ENCODE measurements at regions not wholly inside any gene's neighbourhood (a gene's known extent, or its start where the extent isn't known, plus 50 kb on each side); places are given as distances from the start of the nearest gene placed in this dataset.

DNA sequence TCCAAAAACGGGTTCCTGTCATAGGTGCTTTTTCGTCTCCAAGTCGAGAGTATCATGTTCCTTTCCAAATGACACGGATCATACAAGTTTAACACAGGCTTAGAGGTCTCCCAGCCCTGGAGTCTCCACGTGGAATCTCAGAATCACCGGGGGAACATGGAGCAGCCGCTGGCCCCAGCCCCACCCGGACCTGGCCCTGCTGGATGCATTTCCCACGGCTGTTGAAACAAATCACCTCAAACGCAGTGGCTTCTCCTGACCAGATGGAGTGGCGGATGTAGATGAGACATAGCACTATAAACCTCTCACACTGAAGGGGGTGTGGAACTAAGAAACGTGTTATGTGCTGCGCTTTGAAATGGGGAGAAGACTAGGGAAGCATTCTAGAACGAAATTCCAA, 70.0 kb upstream of the FRMD1 start:
- no peaks in the 10 kb centered on the region for H3K36me3 ChIP-seq
- TF ChIP-seq CTCF (IDR thresholded peaks at IDR 0.05) = no peak
- TF ChIP-seq POLR2A (IDR thresholded peaks at IDR 0.05) = no peak
- TF ChIP-seq EP300 (IDR thresholded peaks at IDR 0.05; ENCODE audit: low read depth) = no peak
- TF ChIP-seq POLR2AphosphoS5 (IDR thresholded peaks at IDR 0.05) = no peak
- no peaks in the 10 kb centered on the region for H3K27me3 ChIP-seq
- H3K9me3 ChIP-seq = no peaks in the 10 kb centered on the region
- in situ Hi-C loops (cut with MboI; ENCODE audit: low pct_ligation_motif_present in 1 of 4, low pct_unique_long_range_greater_than_20kb in 1 of 4, low sequenced_read_pairs in 3 of 4) (loop anchor here in 1 of 4 donors (10.0 kb wide), 1 partner anchor 206 kb away; no protein-coding TSS in a partner anchor), intact Hi-C loops (cut with DNase I; ENCODE audit: low total_unique reads) (loop anchor here (10.0 kb wide), 1 partner anchor 196 kb away; no protein-coding TSS in a partner anchor)
- no peak for DNase-seq
- H3K4me1 ChIP-seq = peaks cover 0 to 28% (median 6%) of the 10 kb centered on the region in 4 donors
- H3K4me3 ChIP-seq = no peak overlapping the region
- H3K27ac ChIP-seq = no peak overlapping the region
- 80 to 82% methylated on average over 4 to 14 of the region's 14 CpGs for WGBS, 2 donors (ENCODE audit: low coverage in 1 of 2)

GRCh38 chr6:168148231-168148849, 69.3 kb upstream of the FRMD1 start:
- H3K4me1 ChIP-seq = peaks cover 0 to 21% (median 5%) of the 10 kb centered on the region in 4 donors
- H3K27me3 ChIP-seq = no peaks in the 10 kb centered on the region
- in situ Hi-C loops (cut with MboI; ENCODE audit: low pct_ligation_motif_present in 1 of 4, low pct_unique_long_range_greater_than_20kb in 1 of 4, low sequenced_read_pairs in 3 of 4) = loop anchor here in 1 of 4 donors (10.0 kb wide), 1 partner anchor 206 kb away; no protein-coding TSS in a partner anchor
- intact Hi-C loops (cut with DNase I; ENCODE audit: low total_unique reads) = loop anchor here (10.0 kb wide), 1 partner anchor 196 kb away; no protein-coding TSS in a partner anchor
- no peak for DNase-seq
- no peak overlapping the region for H3K27ac ChIP-seq
- 88 to 92% methylated on average over 7 to 14 of the region's 14 CpGs for whole genome bisulfite sequencing, 2 donors (ENCODE audit: low coverage in 1 of 2)
- no peaks in the 10 kb centered on the region for H3K9me3 ChIP-seq
- no peaks in the 10 kb centered on the region for H3K36me3 ChIP-seq
- TF ChIP-seq POLR2AphosphoS5 (IDR thresholded peaks at IDR 0.05) (no peak), EP300 (IDR thresholded peaks at IDR 0.05; ENCODE audit: low read depth) (no peak), CTCF (IDR thresholded peaks at IDR 0.05) (no peak), POLR2A (IDR thresholded peaks at IDR 0.05) (no peak)
- no peak overlapping the region for H3K4me3 ChIP-seq

DNA sequence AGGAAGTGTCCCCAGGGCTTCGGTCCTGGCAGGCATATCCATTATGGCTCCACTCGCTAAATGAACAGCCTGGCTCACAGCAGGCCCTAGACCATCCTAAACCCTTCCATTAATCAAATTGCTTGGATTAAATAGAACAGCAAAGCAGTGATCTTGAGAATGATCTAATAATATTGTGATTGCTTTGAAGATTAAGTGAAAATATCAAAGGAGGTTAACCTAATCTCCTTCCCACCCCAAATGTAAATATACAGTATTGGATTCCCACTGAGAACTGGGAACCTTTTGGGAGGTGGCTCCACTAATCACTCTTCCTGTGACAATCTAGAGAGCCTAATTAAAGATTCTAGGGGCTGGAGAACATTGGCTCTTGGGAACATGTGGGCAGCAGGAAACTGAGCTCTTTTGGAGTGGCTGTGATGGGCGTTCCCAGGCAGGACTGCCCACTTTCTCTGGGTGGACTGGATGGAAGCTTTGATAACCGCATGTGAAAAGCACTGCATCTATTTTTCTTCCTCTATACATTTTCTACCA, 68.3 kb upstream of the FRMD1 start:
- H3K9me3 ChIP-seq = no peaks in the 10 kb centered on the region
- TF ChIP-seq POLR2A (IDR thresholded peaks at IDR 0.05) (no peak), CTCF (IDR thresholded peaks at IDR 0.05) (no peak), POLR2AphosphoS5 (IDR thresholded peaks at IDR 0.05) (no peak), EP300 (IDR thresholded peaks at IDR 0.05; ENCODE audit: low read depth) (no peak)
- no peak for DNase-seq
- 79 to 86% methylated on average over 2 to 4 of the region's 4 CpGs for WGBS, 2 donors (ENCODE audit: low coverage in 1 of 2)
- no peak overlapping the region for H3K27ac ChIP-seq
- no peaks in the 10 kb centered on the region for H3K36me3 ChIP-seq
- H3K27me3 ChIP-seq = no peaks in the 10 kb centered on the region
- intact Hi-C loops (cut with DNase I; ENCODE audit: low total_unique reads) (loop anchor here (10.0 kb wide), 1 partner anchor 198 kb away; no protein-coding TSS in a partner anchor), in situ Hi-C loops (cut with MboI; ENCODE audit: low pct_ligation_motif_present in 1 of 4, low pct_unique_long_range_greater_than_20kb in 1 of 4, low sequenced_read_pairs in 3 of 4) (loop anchor here in 1 of 4 donors (10.0 kb wide), 1 partner anchor 208 kb away; no protein-coding TSS in a partner anchor)
- peaks cover 0 to 13% (median 3%) of the 10 kb centered on the region in 4 donors for H3K4me1 ChIP-seq
- H3K4me3 ChIP-seq = no peak overlapping the region

GRCh38 chr6:168145747-168146596, 67.0 kb upstream of the FRMD1 start:
- no peak overlapping the region for H3K4me3 ChIP-seq
- H3K36me3 ChIP-seq = no peaks in the 10 kb centered on the region
- TF ChIP-seq CTCF (IDR thresholded peaks at IDR 0.05) = no peak
- TF ChIP-seq EP300 (IDR thresholded peaks at IDR 0.05; ENCODE audit: low read depth) = no peak
- in situ Hi-C loops (cut with MboI; ENCODE audit: low pct_ligation_motif_present in 1 of 4, low pct_unique_long_range_greater_than_20kb in 1 of 4, low sequenced_read_pairs in 3 of 4) = loop anchor here in 1 of 4 donors (10.0 kb wide), 1 partner anchor 209 kb away; no protein-coding TSS in a partner anchor
- no peak overlapping the region for H3K27ac ChIP-seq
- no peak for DNase-seq
- H3K9me3 ChIP-seq = no peaks in the 10 kb centered on the region
- peaks cover 0 to 4% (median 0%) of the 10 kb centered on the region in 4 donors for H3K4me1 ChIP-seq
- no peaks in the 10 kb centered on the region for H3K27me3 ChIP-seq
- 68 to 80% methylated on average over 1 to 11 of the region's 12 CpGs for WGBS, 2 donors (ENCODE audit: low coverage in 1 of 2)
- intact Hi-C loops (cut with DNase I; ENCODE audit: low total_unique reads) = loop anchor here (10.0 kb wide), 1 partner anchor 199 kb away; no protein-coding TSS in a partner anchor
